Loucy (cell line): ENCODE measurements at regions not wholly inside any gene's neighbourhood (a gene's known extent, or its start where the extent isn't known, plus 50 kb on each side); places are given as distances from the start of the nearest gene placed in this dataset.

Experiments
- H2AFZ ChIP-seq: fragments of 200-600 bp; sonication (generic); 2 replicates; pipeline ENCODE4 v1.6.0; 2016; ENCODE audit warnings: antibody characterized with exemption, mild to moderate bottlenecking, low read length, moderate library complexity
- H3F3A ChIP-seq: fragments of 200-600 bp; 2 replicates; pipeline ENCODE4 v1.6.0; 2016; ENCODE audit warnings: antibody characterized with exemption, low read depth, mild to moderate bottlenecking
- H3K27me3 ChIP-seq: fragments of 200-600 bp; sonication (generic); 2 replicates; pipeline ENCODE4 v1.6.1; 2014; ENCODE audit warnings: low read length, mild to moderate bottlenecking; ENCODE audit not compliant: insufficient read depth, poor library complexity, severe bottlenecking
- H3K36me3 ChIP-seq: fragments of 200-600 bp; sonication (generic); 2 replicates; pipeline ENCODE4 v1.6.1; 2016; ENCODE audit warnings: low read length; ENCODE audit not compliant: insufficient read depth
- H3K4me1 ChIP-seq: fragments of 200-600 bp; sonication (generic); 2 replicates; pipeline ENCODE4 v1.5.1; 2014; ENCODE audit warnings: low read length, mild to moderate bottlenecking; ENCODE audit not compliant: insufficient read depth, poor library complexity, severe bottlenecking
- H3K4me2 ChIP-seq: fragments of 200-600 bp; sonication (generic); 2 replicates; pipeline ENCODE4 v1.6.0; 2014; ENCODE audit warnings: antibody characterized with exemption, low read length, low read depth, mild to moderate bottlenecking; ENCODE audit not compliant: poor library complexity, severe bottlenecking
- H3K4me3 ChIP-seq: fragments of 200-600 bp; sonication (generic); 2 replicates; pipeline ENCODE4 v1.5.1; 2014; ENCODE audit warnings: low read length, mild to moderate bottlenecking, mixed read lengths; ENCODE audit not compliant: poor library complexity, severe bottlenecking
- H3K79me2 ChIP-seq: fragments of 200-600 bp; sonication (generic); 2 replicates; pipeline ENCODE4 v1.6.1; 2014; ENCODE audit warnings: low read length; ENCODE audit not compliant: insufficient read depth
- H3K9ac ChIP-seq: fragments of 200-600 bp; sonication (generic); 2 replicates; pipeline ENCODE4 v1.6.0; 2014; ENCODE audit warnings: mild to moderate bottlenecking, low read depth, low read length, moderate library complexity; ENCODE audit not compliant: poor library complexity, severe bottlenecking
- H3K9me2 ChIP-seq: fragments of 200-600 bp; sonication (generic); replicated peaks from 2 replicates; pipeline ENCODE4 v1.6.1; 2016; ENCODE audit warnings: low read depth, low read length, mixed read lengths
- H3K9me3 ChIP-seq: fragments of 200-600 bp; sonication (generic); 2 replicates; pipeline ENCODE4 v1.6.1; 2014; ENCODE audit warnings: mild to moderate bottlenecking, antibody characterized with exemption, low read length, low read depth; ENCODE audit not compliant: insufficient read depth
- H4K20me1 ChIP-seq: fragments of 200-600 bp; sonication (generic); 2 replicates; pipeline ENCODE4 v1.6.0; 2014; ENCODE audit warnings: antibody characterized with exemption, low read length, mild to moderate bottlenecking; ENCODE audit not compliant: insufficient read depth, poor library complexity, severe bottlenecking
- EZH2phosphoT487 ChIP-seq: fragments of 200-600 bp; IDR thresholded peaks from 2 replicates; pipeline ENCODE4 v1.6.1; 2018; ENCODE audit warnings: antibody characterized with exemption, mild to moderate bottlenecking, moderate library complexity, borderline replicate concordance
- TF ChIP-seq, protein P1 (sequence below): fragments of 200-600 bp; sonication (generic); conservative IDR thresholded peaks from 2 replicates; pipeline ENCODE4 v1.5.1; 2014; ENCODE audit warnings: mild to moderate bottlenecking, antibody characterized with exemption, low read length

DNA sequence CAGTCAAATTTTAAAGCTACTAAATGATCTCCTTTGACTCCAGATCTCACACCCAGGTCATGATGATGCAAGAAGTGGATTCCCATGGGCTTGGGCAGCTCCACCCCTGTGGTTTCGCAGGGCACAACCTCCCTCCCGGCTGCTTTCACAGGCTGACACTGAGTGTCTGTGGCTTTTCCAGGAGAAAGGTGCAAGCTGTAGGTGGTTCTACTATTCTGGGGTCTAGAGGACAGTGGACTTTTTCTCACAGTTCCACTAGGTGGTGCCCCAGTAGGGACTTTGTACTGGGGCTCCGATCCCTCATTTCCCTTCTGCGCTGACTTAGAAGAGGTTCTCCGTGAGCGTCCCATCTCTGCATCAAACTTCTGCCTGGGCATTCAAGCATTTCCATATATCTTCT is 845.2 kb downstream of the PCDH18 start:
- Histone ChIP-seq H2AFZ (no peak overlapping the region), H3K9me3 (no peaks in the 10 kb centered on the region), H4K20me1 (no peaks in the 10 kb centered on the region), H3F3A (no peaks in the 10 kb centered on the region), H3K4me1 (no peaks in the 10 kb centered on the region), H3K79me2 (no peaks in the 10 kb centered on the region), H3K27me3 (no peaks in the 10 kb centered on the region), H3K9me2 (no peaks in the 10 kb centered on the region), H3K36me3 (no peaks in the 10 kb centered on the region), H3K4me3 (no peak overlapping the region), H3K9ac (no peak overlapping the region), H3K4me2 (no peak overlapping the region)
- TF ChIP-seq EZH2phosphoT487, result no peak
- TF ChIP-seq, protein P1, sequence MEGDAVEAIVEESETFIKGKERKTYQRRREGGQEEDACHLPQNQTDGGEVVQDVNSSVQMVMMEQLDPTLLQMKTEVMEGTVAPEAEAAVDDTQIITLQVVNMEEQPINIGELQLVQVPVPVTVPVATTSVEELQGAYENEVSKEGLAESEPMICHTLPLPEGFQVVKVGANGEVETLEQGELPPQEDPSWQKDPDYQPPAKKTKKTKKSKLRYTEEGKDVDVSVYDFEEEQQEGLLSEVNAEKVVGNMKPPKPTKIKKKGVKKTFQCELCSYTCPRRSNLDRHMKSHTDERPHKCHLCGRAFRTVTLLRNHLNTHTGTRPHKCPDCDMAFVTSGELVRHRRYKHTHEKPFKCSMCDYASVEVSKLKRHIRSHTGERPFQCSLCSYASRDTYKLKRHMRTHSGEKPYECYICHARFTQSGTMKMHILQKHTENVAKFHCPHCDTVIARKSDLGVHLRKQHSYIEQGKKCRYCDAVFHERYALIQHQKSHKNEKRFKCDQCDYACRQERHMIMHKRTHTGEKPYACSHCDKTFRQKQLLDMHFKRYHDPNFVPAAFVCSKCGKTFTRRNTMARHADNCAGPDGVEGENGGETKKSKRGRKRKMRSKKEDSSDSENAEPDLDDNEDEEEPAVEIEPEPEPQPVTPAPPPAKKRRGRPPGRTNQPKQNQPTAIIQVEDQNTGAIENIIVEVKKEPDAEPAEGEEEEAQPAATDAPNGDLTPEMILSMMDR, result peak; percentile 28

DNA sequence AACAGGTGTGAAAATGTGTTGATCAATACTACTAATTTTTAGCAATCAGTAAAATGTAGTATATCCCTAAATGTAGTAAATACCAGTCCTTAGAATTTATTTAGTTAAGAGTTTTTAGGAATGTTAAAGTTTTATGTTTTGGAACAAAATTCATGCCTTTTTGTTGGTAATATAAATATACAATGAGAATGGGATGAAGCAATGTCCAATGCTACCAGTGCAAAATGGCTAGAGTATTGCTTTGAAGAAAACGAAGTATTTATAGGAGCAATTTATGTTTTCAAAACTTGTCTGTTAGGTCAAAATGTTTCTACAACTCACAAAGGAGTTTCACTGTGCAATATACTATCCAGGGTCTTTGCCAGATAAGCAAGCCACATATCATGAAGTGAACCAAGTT is 851.5 kb downstream of the PCDH18 start:
- Histone ChIP-seq H3K36me3 (no peaks in the 10 kb centered on the region), H2AFZ (no peak overlapping the region)
- TF ChIP-seq, protein P1, result no peak
- no peak for TF ChIP-seq EZH2phosphoT487

DNA sequence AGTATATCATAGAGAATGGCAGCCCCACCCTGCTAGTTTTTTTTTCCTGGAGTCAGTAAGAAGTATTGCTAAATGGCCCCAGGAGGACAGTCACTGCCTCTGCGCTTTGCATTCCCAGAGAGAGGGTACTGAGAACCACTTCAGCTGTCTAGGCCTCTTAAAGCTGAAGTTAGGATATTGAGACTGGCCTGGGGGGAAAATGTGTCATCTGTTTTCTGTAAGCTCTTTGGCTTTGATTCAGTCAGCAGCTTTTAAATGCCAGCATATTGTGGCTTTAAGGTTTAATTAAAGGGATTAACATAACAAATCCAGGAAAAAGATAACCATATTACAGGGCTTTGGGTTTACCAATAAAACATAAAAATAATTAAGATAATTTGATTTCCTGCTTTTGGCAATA is 852.0 kb downstream of the PCDH18 start:
- Histone ChIP-seq H3K27me3 (no peaks in the 10 kb centered on the region), H3K9me3 (no peaks in the 10 kb centered on the region), H3K4me3 (no peak overlapping the region), H3K9ac (no peak overlapping the region), H3K9me2 (no peaks in the 10 kb centered on the region), H2AFZ (no peak overlapping the region), H3K4me2 (no peak overlapping the region), H4K20me1 (no peaks in the 10 kb centered on the region), H3K79me2 (no peaks in the 10 kb centered on the region), H3F3A (no peaks in the 10 kb centered on the region), H3K4me1 (no peaks in the 10 kb centered on the region), H3K36me3 (no peaks in the 10 kb centered on the region)
- no peak for TF ChIP-seq EZH2phosphoT487
- TF ChIP-seq, protein P1, result no peak

More for the DNA sequence above, 851.5 kb downstream of the PCDH18 start:
- Histone ChIP-seq H4K20me1 (no peaks in the 10 kb centered on the region), H3K4me2 (no peak overlapping the region), H3K9ac (no peak overlapping the region), H3K9me2 (no peaks in the 10 kb centered on the region), H3K27me3 (no peaks in the 10 kb centered on the region), H3F3A (no peaks in the 10 kb centered on the region), H3K9me3 (no peaks in the 10 kb centered on the region), H3K4me1 (no peaks in the 10 kb centered on the region), H3K4me3 (no peak overlapping the region), H3K79me2 (no peaks in the 10 kb centered on the region)
